Stimulated activated CD8-positive, alpha-beta memory T cell treated with anti-CD3 and anti-CD28 coated beads, Interleukin-15, amount 100 ng/mL, for 48 hours (primary cell): ENCODE measurements at regions not wholly inside any gene's neighbourhood (a gene's known extent, or its start where the extent isn't known, plus 50 kb on each side); places are given as distances from the start of the nearest gene placed in this dataset.
"Not testable (repeated sequence)": the region's sequence is repeated elsewhere in the genome, so short reads cannot be mapped to it uniquely, and the experiment has no call there.

Experiments used
- DNase-seq, 2 donors: peaks; one replicate each; pipeline ENCODE4 v3.0.0-alpha.2; 2020; ENCODE audit warnings: low read depth in 2 of 2

- no peak for DNase-seq
Observed at GRCh38 chr1:29632806-29633615, 396.7 kb downstream of the PTPRU start.

- DNase-seq, result no peak
Observed at GRCh38 chr1:29631836-29632805, 395.8 kb downstream of the PTPRU start.

GRCh38 chr1:29631361-29631760 lies 395.0 kb downstream of the PTPRU start:
- DNase-seq, result no peak

- DNase-seq, result no peak
Observed at GRCh38 chr1:29630756-29631155, 394.4 kb downstream of the PTPRU start.

GRCh38 chr1:29629814-29630516 lies 393.6 kb downstream of the PTPRU start:
- DNase-seq, result no peak

GRCh38 chr1:29629401-29629800 lies 393.1 kb downstream of the PTPRU start:
- no peak for DNase-seq

- DNase-seq, result no peak
Observed at GRCh38 chr1:29628190-29628589, 391.9 kb downstream of the PTPRU start.

GRCh38 chr1:29626726-29627125 lies 390.4 kb downstream of the PTPRU start:
- DNase-seq, result no peak

- DNase-seq, result no peak
Observed at GRCh38 chr1:29626066-29626465, 389.7 kb downstream of the PTPRU start.

- DNase-seq, result no peak
Observed at GRCh38 chr1:29625084-29625420, 388.7 kb downstream of the PTPRU start.

- no peak for DNase-seq
Observed at GRCh38 chr1:29624320-29625083, 388.2 kb downstream of the PTPRU start.

- DNase-seq, result no peak
Observed at GRCh38 chr1:29623501-29623900, 387.2 kb downstream of the PTPRU start.

- no peak for DNase-seq
Observed at GRCh38 chr1:29621826-29622435, 385.6 kb downstream of the PTPRU start.

GRCh38 chr1:29620631-29621030 lies 384.3 kb downstream of the PTPRU start:
- no peak for DNase-seq

- no peak for DNase-seq
Observed at GRCh38 chr1:29607236-29607635, 370.9 kb downstream of the PTPRU start.

GRCh38 chr1:29604796-29605195 lies 368.5 kb downstream of the PTPRU start:
- not testable (repeated sequence) for DNase-seq

GRCh38 chr1:29603622-29604021 lies 367.3 kb downstream of the PTPRU start:
- no peak for DNase-seq

- no peak for DNase-seq
Observed at GRCh38 chr1:29602203-29602602, 365.9 kb downstream of the PTPRU start.

GRCh38 chr1:29601021-29601420 lies 364.7 kb downstream of the PTPRU start:
- DNase-seq, result no peak

GRCh38 chr1:29599826-29600225 lies 363.5 kb downstream of the PTPRU start:
- DNase-seq, result no peak

- DNase-seq, result no peak
Observed at GRCh38 chr1:29599071-29599470, 362.7 kb downstream of the PTPRU start.
